GM20431 (cell line): ENCODE measurements at regions not wholly inside any gene's neighbourhood (a gene's known extent, or its start where the extent isn't known, plus 50 kb on each side); places are given as distances from the start of the nearest gene placed in this dataset.

Source experiments
- in situ Hi-C: fragments of 300-500 bp; cut with MseI, MboI; formaldehyde crosslinking; loops from one replicate; pipeline ENCODE4 v1.15.0; 2020; ENCODE audit warnings: low sequenced_read_pairs; ENCODE audit not compliant: unreplicated experiment

- in situ Hi-C loops: no loop called here
Observed at GRCh38 chr11:42013656-42014201, 554.3 kb upstream of the LRRC4C start.

GRCh38 chr11:42021911-42022310 is 562.5 kb upstream of the LRRC4C start:
- in situ Hi-C loops: no loop called here

- in situ Hi-C loops: no loop called here
Observed at GRCh38 chr11:42023267-42023666, 563.8 kb upstream of the LRRC4C start.

- in situ Hi-C loops: no loop called here
Observed at GRCh38 chr11:42025121-42025803, 565.8 kb upstream of the LRRC4C start.

DNA sequence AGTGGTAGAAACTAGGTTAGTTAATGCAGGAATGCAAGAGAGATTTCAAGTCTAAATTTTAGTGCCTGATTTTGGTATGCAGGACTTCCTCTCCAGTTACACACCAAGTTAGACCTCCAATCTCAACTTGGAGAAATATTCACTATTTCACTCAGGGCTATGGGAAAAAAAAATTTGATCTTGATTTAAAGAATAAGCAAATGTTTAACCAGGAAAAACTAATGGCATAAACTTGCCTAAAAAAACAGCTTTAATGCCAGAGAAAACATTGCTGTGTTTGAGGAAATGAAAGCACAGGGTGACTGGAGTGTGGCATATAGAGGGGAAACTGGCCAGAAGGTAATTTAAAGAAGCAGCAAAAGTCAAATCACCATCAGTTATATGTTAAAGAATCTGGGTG is 575.4 kb upstream of the LRRC4C start:
- in situ Hi-C loops: no loop called here

GRCh38 chr11:42036201-42036600 is 576.7 kb upstream of the LRRC4C start:
- in situ Hi-C loops: no loop called here

- in situ Hi-C loops: no loop called here
Observed at GRCh38 chr11:42043312-42043711, 583.9 kb upstream of the LRRC4C start.

DNA sequence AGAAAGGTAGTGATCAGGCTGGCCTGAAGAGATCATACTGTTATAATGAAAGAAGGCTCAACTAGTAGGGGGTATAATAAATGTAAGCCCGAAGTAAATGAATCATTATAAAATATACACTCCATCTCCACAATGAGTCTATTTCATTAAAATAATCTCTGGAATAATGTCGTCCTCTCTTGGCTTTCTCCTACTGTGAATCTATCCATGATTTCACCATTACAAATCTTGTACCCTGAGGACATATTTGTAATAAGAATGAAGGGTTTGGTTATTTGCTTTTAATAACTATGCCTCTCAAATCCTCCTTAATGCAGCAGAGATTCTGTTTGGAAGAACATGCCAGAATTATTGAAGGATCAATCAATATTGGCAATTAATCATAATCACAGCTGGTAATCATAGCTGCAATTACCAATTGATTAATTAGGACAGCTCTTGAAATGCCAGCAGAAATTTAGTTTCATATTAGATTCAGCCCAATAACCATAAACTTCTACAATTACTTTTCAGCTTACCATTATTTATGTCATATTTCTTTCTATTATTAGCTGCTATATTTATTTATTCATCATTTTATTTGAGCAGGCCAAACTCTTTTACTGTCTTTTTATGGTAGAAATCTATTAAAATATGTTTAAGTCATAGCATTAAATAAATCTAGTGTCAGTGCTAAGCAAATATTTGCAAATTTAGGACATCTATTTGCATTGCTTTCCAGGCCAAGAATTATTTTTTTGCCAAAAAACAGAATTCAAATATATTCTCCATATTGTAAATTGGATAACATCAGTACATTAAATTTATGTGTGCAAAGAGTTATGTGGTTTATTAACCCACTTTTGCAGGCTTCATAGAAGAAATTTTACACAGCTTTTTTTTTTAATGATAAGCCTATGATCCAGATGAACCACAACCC is 588.4 kb upstream of the LRRC4C start:
- in situ Hi-C loops: no loop called here

DNA sequence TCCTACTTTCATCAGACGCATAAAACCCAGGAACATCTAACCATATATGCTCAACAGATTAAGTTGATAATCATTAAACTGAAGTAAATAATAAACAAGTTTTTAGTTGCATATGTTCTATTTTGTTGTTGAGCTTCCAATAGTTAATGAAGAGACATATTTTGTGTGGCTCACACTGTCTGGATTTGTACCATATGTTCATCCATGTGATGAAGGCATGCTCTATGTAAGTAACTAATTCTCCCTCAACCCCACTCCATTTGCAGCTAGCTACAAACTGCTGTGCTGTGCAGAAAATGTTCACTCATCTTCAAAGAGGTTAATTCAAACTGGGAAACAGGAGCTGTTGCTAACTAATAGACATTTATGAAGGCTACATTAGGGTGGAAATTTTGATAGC is 589.7 kb upstream of the LRRC4C start:
- in situ Hi-C loops: no loop called here

DNA sequence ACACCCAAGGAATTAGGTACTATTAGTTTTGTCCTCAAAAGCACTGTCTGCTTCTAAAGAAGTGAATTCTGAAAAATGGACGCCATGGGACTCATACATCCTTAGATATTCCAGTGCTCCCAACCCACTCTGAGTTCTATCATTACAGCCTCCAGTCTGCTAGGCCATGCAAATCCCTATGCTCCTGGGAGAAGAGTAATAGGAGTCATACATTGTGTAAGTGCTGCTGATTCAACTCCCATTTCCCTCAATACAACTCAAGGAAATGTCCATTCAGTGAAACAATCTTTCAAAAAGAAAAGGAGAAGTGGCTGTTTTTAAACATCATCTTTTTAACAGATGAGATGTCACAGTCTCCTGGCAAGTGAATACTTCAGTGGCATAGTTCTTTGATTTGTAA is 590.2 kb upstream of the LRRC4C start:
- in situ Hi-C loops: no loop called here

DNA sequence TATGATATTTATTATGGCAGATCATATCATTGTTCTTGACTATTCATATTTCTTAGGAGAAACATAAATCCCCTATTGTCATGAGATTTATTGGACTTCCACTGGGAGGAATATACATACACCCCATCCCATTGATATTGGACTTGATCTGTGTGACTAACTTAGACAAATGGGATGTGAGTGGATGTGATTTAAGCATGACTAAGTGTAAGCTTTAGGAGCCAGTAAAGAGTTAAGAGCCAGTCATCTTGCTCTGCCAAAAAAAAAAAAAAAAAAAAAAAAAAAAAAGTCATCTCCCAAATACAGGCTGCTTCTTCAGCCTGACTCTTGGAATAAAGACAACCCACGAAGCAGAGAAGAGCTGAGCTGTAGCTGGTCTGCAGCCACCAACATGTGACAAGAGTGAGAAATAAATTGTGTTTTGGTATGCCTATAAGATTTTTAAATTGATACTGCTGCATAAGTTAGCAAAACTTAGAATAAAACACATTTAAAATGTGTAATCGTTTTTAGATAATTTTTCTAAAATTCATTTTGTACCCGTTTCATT is 595.0 kb upstream of the LRRC4C start:
- in situ Hi-C loops: no loop called here

DNA sequence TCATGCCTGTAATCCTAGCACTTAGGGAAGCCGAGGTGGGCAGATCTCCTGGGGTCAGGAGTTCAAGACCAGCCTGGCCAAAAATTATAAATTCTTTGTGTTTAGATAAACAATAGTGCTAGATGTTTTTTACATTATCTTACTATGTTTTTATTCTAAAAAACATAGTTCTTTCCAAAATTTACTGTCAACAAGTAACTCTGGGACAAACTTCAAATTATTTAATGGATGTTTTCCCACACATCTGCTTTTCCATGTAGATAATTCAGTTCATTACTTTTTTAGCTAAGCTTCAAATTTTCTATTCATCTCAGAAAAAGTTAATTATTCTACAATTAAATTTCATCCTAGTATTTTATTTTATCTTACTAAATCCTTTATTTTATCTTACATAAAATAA is 596.2 kb upstream of the LRRC4C start:
- in situ Hi-C loops: no loop called here

GRCh38 chr11:42058794-42059193 is 599.3 kb upstream of the LRRC4C start:
- in situ Hi-C loops: no loop called here

DNA sequence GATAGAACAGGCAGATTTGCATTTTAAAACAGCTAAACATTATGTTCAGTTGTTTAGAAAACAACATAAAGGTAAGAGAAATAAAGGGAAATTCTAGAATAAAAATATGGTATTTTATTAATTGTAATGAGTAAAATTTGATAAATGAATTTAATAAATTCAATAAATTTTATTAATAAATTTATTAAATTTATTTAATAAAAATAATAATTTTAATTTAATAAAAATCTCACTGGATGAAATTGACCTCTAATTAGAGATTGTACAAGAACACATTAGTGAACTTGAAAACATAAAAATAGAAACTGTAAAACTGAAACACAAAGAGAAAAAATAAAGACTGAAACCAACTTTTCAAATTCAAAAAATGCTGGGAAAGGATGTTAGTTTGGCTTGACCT is 605.7 kb upstream of the LRRC4C start:
- in situ Hi-C loops: no loop called here

DNA sequence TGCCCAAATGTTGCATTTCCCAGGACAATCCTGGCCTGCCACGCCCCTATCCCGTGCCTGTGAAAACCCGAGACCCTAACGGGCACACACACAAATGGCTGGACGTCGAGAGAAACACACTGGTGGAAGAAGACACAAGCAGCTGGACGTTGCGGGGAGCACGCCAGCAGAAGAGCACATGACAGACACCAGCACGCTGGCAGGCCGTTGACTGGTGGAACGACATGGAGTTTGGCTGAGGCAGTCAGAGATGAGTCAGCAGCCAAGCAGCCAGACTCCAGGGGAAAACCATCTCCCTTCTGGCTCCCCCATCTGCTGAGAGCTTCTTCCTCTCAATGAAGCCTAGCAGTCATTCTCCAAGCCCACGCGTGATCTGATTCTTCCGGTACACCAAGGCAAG is 606.7 kb upstream of the LRRC4C start:
- in situ Hi-C loops: no loop called here

- in situ Hi-C loops: no loop called here
Observed at GRCh38 chr11:42074306-42074705, 614.9 kb upstream of the LRRC4C start.

DNA sequence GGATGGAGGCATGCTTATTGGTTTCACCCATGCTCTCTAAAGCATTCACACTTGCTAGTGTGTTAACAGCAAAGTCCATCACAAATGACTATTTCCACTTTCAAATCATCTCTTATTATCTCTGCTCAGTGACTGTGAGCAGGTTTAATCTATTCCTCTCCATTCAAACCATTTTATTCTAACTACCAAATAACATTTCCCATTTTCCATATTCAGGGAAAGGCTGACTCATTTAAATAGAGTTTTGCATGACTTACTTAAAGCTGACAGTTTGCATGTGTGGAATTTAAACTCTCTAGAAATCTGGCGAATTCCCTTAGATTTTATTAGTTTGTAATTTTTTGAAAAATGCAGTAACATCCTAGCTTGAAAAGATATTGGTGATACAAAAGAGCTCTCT is 615.7 kb upstream of the LRRC4C start:
- in situ Hi-C loops: no loop called here

DNA sequence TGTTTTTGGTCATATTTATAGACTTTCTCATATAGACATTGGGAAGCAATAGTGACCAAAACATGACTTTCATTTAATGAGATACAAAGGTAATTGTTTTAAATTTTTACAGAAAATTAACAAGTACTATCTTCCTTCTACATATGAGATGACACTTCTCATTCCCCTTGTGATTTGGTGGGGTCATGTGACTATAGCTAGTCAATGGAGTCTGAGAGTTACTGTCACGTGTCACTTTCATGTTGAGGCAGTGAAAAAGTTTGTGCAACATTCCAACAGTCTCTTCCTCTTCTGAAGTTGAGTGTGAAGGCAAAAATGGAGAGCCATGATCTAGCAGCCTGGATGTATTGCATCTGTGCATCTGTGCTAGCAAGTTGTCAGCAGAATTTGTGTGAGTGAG is 618.3 kb upstream of the LRRC4C start:
- in situ Hi-C loops: no loop called here

GRCh38 chr11:42085736-42086135 is 626.3 kb upstream of the LRRC4C start:
- in situ Hi-C loops: no loop called here

GRCh38 chr11:42093541-42093940 is 634.1 kb upstream of the LRRC4C start:
- in situ Hi-C loops: no loop called here

DNA sequence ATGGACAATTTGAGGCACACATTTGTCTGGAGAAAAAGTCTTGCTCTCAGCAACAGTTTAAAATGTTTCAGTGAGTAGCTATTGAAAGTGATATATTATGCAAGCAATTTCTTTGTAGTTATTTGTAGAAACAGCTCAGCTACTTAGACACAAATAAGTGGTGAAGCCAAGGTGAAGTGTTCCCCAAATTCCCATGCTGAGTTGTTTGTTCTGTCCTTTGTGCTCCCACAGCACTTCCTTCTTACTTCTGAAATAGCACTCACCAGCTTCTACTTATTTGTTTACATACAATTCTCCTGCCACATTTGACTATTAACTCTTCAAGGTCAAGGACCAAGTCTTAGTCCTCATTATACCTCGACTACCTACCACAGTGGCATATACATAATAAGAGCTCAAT is 638.6 kb upstream of the LRRC4C start:
- in situ Hi-C loops: no loop called here
